RWPE2 (cell line): ENCODE measurements at regions not wholly inside any gene's neighbourhood (a gene's known extent, or its start where the extent isn't known, plus 50 kb on each side); places are given as distances from the start of the nearest gene placed in this dataset.

ENCODE experiments used
- ATAC-seq: fragments of 200-7000 bp; cut with Tn5 transposase; 3 replicates; pipeline ENCODE4 v1.9.1; 2021; ENCODE audit warnings: low read depth
- DNase-seq: peaks from one replicate; pipeline ENCODE4 v3.0.0-alpha.2; 2020; ENCODE audit warnings: low spot score
- H3K27ac ChIP-seq: fragments of 450-650 bp; 2 replicates; pipeline ENCODE4 v1.5.1; 2017; ENCODE audit warnings: mild to moderate bottlenecking; ENCODE audit not compliant: poor library complexity, severe bottlenecking
- H3K27me3 ChIP-seq: fragments of 250-450 bp; sonication (Bioruptor Pico); 2 replicates; pipeline ENCODE4 v1.5.1; 2021; ENCODE audit warnings: mild to moderate bottlenecking, moderate library complexity; ENCODE audit not compliant: insufficient read depth, poor library complexity, severe bottlenecking
- H3K36me3 ChIP-seq: fragments of 250-450 bp; sonication (Bioruptor Pico); 2 replicates; pipeline ENCODE4 v1.5.1; 2020; ENCODE audit warnings: low read depth, mild to moderate bottlenecking, moderate library complexity
- H3K4me1 ChIP-seq: fragments of 250-450 bp; sonication (Bioruptor Pico); 2 replicates; pipeline ENCODE4 v1.5.1; 2021; ENCODE audit warnings: mild to moderate bottlenecking, moderate library complexity; ENCODE audit not compliant: insufficient read depth, poor library complexity, severe bottlenecking
- H3K4me3 ChIP-seq: fragments of 250-450 bp; sonication (Bioruptor Pico); 2 replicates; pipeline ENCODE4 v1.5.1; 2021; ENCODE audit warnings: mild to moderate bottlenecking, moderate library complexity; ENCODE audit not compliant: severe bottlenecking
- H3K9me3 ChIP-seq: fragments of 250-450 bp; sonication (Bioruptor Pico); 2 replicates; pipeline ENCODE4 v1.5.1; 2021; ENCODE audit warnings: mild to moderate bottlenecking, moderate library complexity; ENCODE audit not compliant: severe bottlenecking
- TF ChIP-seq, protein P1 (sequence below): fragments of 450-650 bp; IDR thresholded peaks from one replicate; pipeline ENCODE4 v1.5.1; 2017; ENCODE audit warnings: mild to moderate bottlenecking, moderate library complexity; ENCODE audit not compliant: poor library complexity, severe bottlenecking

DNA sequence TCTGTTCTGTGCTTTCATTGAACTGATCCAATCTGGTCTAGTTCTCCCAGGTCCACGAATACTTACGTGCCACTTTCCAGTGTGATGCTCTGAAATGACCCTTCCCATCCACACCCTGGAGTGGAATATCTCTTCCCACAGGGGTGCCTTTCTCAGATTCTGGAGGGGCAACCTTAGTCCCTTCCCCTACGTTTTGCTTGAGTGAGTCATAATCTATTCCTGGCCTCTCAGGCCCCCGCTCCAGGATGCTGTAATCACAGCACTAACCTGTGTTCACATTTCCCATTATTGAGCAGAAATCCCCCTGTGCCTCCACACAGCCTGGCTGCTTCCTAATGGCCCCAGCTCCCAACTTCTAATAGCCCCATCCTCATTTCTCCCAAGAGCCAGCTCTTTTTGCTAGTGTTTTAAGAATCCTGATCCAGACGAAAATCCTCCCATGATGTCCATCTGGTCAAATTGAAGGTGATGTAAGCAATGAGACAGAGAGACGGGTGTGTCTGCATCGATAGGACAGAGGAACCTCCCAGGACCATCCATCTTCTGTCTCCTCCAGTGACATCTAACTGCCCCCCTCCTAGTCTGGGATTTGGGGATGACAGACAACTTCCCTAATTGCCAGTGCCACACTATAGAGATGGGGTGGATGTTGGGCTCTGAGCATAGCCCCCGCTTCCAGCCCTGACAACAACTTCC is 164.0 kb upstream of the MAF start:
- no peak for ATAC-seq
- no peaks in the 10 kb centered on the region for H3K36me3 ChIP-seq

DNA sequence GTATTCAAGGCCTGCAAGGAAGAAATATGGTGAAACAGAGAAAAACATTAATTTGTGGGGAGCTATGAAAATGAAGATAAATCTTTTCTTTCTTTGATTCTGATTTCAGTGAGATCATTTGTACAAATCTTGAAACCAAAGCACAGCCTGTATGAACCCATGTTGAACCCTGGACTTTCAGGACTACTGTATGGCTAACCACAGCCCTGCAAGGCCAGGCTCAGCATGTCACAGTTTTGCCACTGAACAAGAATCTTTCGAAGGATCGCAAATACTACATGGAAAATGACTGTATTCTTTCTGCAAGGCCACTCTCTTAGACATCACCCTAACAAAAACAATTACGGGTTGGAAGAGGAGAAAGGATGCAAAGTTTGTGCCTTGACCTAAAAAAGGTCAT is 161.7 kb upstream of the MAF start:
- no peaks in the 10 kb centered on the region for H3K27me3 ChIP-seq
- TF ChIP-seq, protein P1, sequence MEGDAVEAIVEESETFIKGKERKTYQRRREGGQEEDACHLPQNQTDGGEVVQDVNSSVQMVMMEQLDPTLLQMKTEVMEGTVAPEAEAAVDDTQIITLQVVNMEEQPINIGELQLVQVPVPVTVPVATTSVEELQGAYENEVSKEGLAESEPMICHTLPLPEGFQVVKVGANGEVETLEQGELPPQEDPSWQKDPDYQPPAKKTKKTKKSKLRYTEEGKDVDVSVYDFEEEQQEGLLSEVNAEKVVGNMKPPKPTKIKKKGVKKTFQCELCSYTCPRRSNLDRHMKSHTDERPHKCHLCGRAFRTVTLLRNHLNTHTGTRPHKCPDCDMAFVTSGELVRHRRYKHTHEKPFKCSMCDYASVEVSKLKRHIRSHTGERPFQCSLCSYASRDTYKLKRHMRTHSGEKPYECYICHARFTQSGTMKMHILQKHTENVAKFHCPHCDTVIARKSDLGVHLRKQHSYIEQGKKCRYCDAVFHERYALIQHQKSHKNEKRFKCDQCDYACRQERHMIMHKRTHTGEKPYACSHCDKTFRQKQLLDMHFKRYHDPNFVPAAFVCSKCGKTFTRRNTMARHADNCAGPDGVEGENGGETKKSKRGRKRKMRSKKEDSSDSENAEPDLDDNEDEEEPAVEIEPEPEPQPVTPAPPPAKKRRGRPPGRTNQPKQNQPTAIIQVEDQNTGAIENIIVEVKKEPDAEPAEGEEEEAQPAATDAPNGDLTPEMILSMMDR: no peak
- no peaks in the 10 kb centered on the region for H3K36me3 ChIP-seq
- no peak for DNase-seq
- no peak for ATAC-seq
- peaks cover 12% of the 10 kb centered on the region for H3K4me1 ChIP-seq
- H3K27ac ChIP-seq: no peak overlapping the region
- no peaks in the 10 kb centered on the region for H3K9me3 ChIP-seq
- H3K4me3 ChIP-seq: no peak overlapping the region

More for the DNA sequence above, 164.0 kb upstream of the MAF start:
- Histone ChIP-seq H3K4me1 (peaks cover 10% of the 10 kb centered on the region), H3K27me3 (no peaks in the 10 kb centered on the region), H3K4me3 (no peak overlapping the region), H3K9me3 (no peaks in the 10 kb centered on the region), H3K27ac (no peak overlapping the region)
- DNase-seq: no peak
- TF ChIP-seq, protein P1: no peak

DNA sequence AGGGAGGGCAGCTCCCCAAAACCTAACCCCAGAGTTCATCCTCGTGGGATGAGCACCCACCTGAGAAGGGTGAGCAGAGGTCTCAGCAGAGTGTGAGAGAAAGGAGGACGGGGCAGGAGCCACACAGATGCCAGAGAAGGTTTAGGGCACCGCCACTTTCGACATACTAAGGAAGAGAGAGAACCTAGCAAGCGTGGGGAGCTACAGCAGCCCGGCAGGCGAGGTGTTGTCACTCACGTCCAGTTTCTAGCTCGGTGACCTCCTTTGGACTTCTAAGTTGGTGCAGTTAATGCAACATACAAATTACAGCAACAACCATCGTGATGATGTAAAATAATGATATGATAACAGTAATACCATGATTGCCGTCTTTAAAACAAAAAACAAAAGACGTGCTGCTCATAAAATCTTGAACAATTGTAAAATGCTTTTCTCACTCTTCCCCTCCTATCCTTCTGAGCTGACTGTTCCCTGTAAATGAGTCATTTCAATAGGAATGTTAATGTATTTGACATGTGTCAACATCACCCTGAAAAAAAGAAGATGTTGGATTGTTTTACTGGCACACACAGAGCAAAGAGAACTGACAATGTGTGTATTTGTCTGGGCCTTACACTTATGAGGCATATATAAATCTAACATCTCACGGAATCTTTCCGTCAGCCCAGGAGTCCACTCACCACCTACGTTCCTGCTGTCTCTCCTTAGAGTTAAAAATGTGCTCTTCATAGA is 158.2 kb upstream of the MAF start:
- Histone ChIP-seq H3K4me3 (no peak overlapping the region), H3K27ac (peak overlapping the region; percentile 72), H3K4me1 (peaks cover 22% of the 10 kb centered on the region), H3K9me3 (no peaks in the 10 kb centered on the region), H3K27me3 (no peaks in the 10 kb centered on the region), H3K36me3 (no peaks in the 10 kb centered on the region)
- DNase-seq (no peak), ATAC-seq (peak; percentile 98)
- TF ChIP-seq, protein P1: no peak

DNA sequence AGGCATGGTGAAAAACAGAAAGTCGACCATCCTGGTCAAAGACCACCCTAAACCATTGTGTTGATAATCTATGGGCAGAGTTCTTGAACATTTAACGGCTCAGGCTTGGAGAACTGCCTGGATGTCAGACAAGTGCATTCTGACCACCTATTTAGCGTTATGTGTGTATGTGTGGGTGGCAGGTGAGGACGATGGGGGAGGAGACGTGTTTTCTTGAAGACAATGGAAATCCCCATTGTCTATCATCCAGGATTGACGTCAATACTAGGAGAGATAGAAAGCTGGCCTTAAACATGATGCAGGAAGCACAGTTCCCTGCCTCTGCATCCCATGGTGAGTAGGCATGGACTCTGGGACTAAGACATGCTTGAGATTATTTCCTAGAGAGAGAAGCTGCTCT is 157.4 kb upstream of the MAF start:
- TF ChIP-seq, protein P1: no peak
- peak overlapping the region; percentile 72 for H3K27ac ChIP-seq
- H3K4me1 ChIP-seq: peaks cover 24% of the 10 kb centered on the region
- no peak overlapping the region for H3K4me3 ChIP-seq
- H3K27me3 ChIP-seq: no peaks in the 10 kb centered on the region
- no peaks in the 10 kb centered on the region for H3K9me3 ChIP-seq
- H3K36me3 ChIP-seq: no peaks in the 10 kb centered on the region
- DNase-seq (no peak), ATAC-seq (no peak)

DNA sequence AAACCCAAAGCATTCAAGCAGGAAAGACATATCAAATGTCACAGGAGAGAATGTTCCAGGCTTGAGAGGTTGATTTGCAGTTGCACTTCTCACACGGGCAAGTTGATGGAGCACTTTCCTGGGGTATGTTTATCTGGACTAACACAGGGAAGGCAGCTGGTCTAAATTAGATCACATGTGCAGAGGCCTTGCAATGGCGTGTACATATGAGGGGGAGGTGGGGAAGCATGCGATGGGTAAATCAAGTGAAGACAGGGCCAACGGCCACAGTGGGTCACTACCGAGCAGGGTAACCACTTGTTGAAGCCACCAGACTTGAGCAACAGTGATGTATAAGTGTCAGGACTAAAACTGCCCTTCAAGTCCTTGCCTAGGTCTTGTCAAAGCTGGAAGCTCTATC is 156.6 kb upstream of the MAF start:
- TF ChIP-seq, protein P1: no peak
- DNase-seq (no peak), ATAC-seq (no peak)
- H3K36me3 ChIP-seq: no peaks in the 10 kb centered on the region
- H3K27ac ChIP-seq: no peak overlapping the region
- no peak overlapping the region for H3K4me3 ChIP-seq
- H3K27me3 ChIP-seq: no peaks in the 10 kb centered on the region
- peaks cover 32% of the 10 kb centered on the region for H3K4me1 ChIP-seq
- H3K9me3 ChIP-seq: no peaks in the 10 kb centered on the region
